ENCODE measurements at regions not wholly inside any gene's neighbourhood (a gene's known extent, or its start where the extent isn't known, plus 50 kb on each side); places are given as distances from the start of the nearest gene placed in this dataset.
A peak's percentile ranks its signal among the peaks of the same experiment; 100 is the strongest.

- H3K27ac Mint-ChIP-seq = peak overlapping the region in 2 of 3 experiments; percentile 26 to 87
- no peak overlapping the region for H3K4me3 Mint-ChIP-seq
- H3K36me3 Mint-ChIP-seq (ENCODE audit: low read depth) = no peaks in the 10 kb centered on the region
- H3K27me3 Mint-ChIP-seq (ENCODE audit: low read depth) = no peaks in the 10 kb centered on the region
- TF ChIP-seq CTCF (IDR thresholded peaks at IDR 0.05; ENCODE audit: unreplicated experiment in 3 of 3) = no peak
- H3K4me1 Mint-ChIP-seq = peaks cover 40% of the 10 kb centered on the region
- H3K9me3 Mint-ChIP-seq = no peaks in the 10 kb centered on the region
Observed at GRCh38 chr14:58816416-58817115, 178.8 kb downstream of the DACT1 start.

- TF ChIP-seq CTCF (IDR thresholded peaks at IDR 0.05; ENCODE audit: unreplicated experiment in 3 of 3) = no peak
- H3K9me3 Mint-ChIP-seq = no peaks in the 10 kb centered on the region
- peak overlapping the region in 2 of 3 experiments; percentile 55 to 60 for H3K27ac Mint-ChIP-seq
- no peak overlapping the region for H3K4me3 Mint-ChIP-seq
- H3K36me3 Mint-ChIP-seq (ENCODE audit: low read depth) = no peaks in the 10 kb centered on the region
- no peaks in the 10 kb centered on the region for H3K27me3 Mint-ChIP-seq (ENCODE audit: low read depth)
- H3K4me1 Mint-ChIP-seq = peaks cover 33% of the 10 kb centered on the region
Observed at GRCh38 chr14:58817846-58818245, 180.1 kb downstream of the DACT1 start.

DNA sequence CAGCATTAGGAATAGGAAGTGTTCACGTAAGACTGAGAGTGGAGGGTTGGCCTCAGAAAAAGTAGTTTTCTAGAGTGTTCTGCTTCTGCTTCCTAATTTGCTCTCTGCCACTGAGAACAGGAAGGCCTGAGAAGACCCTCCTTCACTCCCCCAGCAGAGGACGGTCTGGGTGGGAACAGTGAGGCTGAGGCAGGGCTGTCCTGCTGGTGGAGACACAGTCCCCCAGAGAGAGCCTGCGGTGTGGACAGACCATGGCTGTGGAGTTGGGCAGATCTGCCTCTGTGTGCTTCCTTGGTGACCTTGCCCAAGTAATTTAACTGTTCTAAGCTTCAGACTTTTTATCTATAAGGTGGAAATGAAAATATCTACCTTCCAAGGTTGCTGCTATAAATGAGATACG, 182.3 kb downstream of the DACT1 start:
- Mint-ChIP-seq H3K27me3 (ENCODE audit: low read depth) (no peaks in the 10 kb centered on the region), H3K4me3 (no peak overlapping the region), H3K27ac (no peak overlapping the region), H3K9me3 (peaks cover 2% of the 10 kb centered on the region), H3K4me1 (peaks cover 43% of the 10 kb centered on the region), H3K36me3 (ENCODE audit: low read depth) (no peaks in the 10 kb centered on the region)
- TF ChIP-seq CTCF (IDR thresholded peaks at IDR 0.05; ENCODE audit: unreplicated experiment in 3 of 3) = no peak

GRCh38 chr14:58821421-58821820, 183.7 kb downstream of the DACT1 start:
- Mint-ChIP-seq H3K27me3 (ENCODE audit: low read depth) (no peaks in the 10 kb centered on the region), H3K36me3 (ENCODE audit: low read depth) (no peaks in the 10 kb centered on the region), H3K27ac (no peak overlapping the region), H3K4me1 (peaks cover 36% of the 10 kb centered on the region), H3K4me3 (no peak overlapping the region), H3K9me3 (peaks cover 5% of the 10 kb centered on the region)
- TF ChIP-seq CTCF (IDR thresholded peaks at IDR 0.05; ENCODE audit: unreplicated experiment in 3 of 3) = no peak

- peaks cover 33% of the 10 kb centered on the region for H3K4me1 Mint-ChIP-seq
- H3K9me3 Mint-ChIP-seq = peaks cover 5% of the 10 kb centered on the region
- H3K27me3 Mint-ChIP-seq (ENCODE audit: low read depth) = no peaks in the 10 kb centered on the region
- H3K4me3 Mint-ChIP-seq = no peak overlapping the region
- TF ChIP-seq CTCF (IDR thresholded peaks at IDR 0.05; ENCODE audit: unreplicated experiment in 3 of 3) = no peak
- peak overlapping the region in 1 of 3 experiments; percentile 48 for H3K27ac Mint-ChIP-seq
- no peaks in the 10 kb centered on the region for H3K36me3 Mint-ChIP-seq (ENCODE audit: low read depth)
Observed at GRCh38 chr14:58822856-58823255, 185.1 kb downstream of the DACT1 start.

DNA sequence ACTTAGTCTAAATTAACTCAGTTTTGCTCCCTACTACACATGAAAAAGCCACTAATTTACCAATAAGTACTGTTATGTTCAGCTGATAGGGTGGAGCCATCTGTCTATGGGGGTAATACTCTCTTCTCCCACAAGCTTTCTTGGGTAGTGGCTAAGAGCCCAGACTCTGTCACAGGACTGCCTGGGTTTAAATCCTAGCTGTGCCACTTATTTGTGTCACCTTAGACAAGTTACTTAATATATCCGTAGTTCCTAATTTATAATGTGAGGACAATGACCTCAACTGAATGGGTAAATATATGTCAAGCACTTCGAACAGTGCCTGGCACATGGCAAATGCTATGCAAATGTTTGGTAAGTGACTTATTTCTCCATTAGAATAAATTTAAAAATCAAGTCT, 185.6 kb downstream of the DACT1 start:
- H3K4me3 Mint-ChIP-seq = no peak overlapping the region
- no peak for TF ChIP-seq CTCF (IDR thresholded peaks at IDR 0.05; ENCODE audit: unreplicated experiment in 3 of 3)
- H3K27ac Mint-ChIP-seq = no peak overlapping the region
- H3K27me3 Mint-ChIP-seq (ENCODE audit: low read depth) = no peaks in the 10 kb centered on the region
- peaks cover 5% of the 10 kb centered on the region for H3K9me3 Mint-ChIP-seq
- H3K36me3 Mint-ChIP-seq (ENCODE audit: low read depth) = no peaks in the 10 kb centered on the region
- H3K4me1 Mint-ChIP-seq = peaks cover 33% of the 10 kb centered on the region
